Motor neuron (in vitro differentiated cells): ENCODE measurements at regions not wholly inside any gene's neighbourhood (a gene's known extent, or its start where the extent isn't known, plus 50 kb on each side); places are given as distances from the start of the nearest gene placed in this dataset.
A peak's percentile ranks its signal among the peaks of the same experiment; 100 is the strongest.

ENCODE experiments used
- ATAC-seq, 8 experiments: fragments of 200-7000 bp; cut with Tn5 transposase; replicated peaks in 6 of 8; 2 replicates each; pipeline ENCODE4 v1.8.0; 2021; ENCODE audit warnings: mild to moderate bottlenecking in 8 of 8, moderate library complexity in 8 of 8
- H3K27ac ChIP-seq, 2 donors: fragments of 250-450 bp; sonication (Bioruptor Pico); 2 replicates each; pipeline ENCODE4 v1.9.0; 2021; ENCODE audit warnings: antibody characterized with exemption in 2 of 2, mild to moderate bottlenecking in 2 of 2, moderate library complexity in 1 of 2
- H3K4me1 ChIP-seq, 2 donors: fragments of 250-450 bp; sonication (Bioruptor Pico); replicated peaks in 1 of 2; 2 replicates each; pipeline ENCODE4 v1.6.1; 2021; ENCODE audit warnings: antibody characterized with exemption in 2 of 2, mild to moderate bottlenecking in 2 of 2, moderate library complexity in 1 of 2
- H3K4me3 ChIP-seq, 5 donors: fragments of 250-450 bp; sonication (Bioruptor Pico); 2 replicates each; pipeline ENCODE4 v1.9.0; 2021; ENCODE audit warnings: antibody characterized with exemption in 5 of 5, mild to moderate bottlenecking in 5 of 5, moderate library complexity in 4 of 5
- WGBS, 10 experiments: fragments of 450-650 bp; shearing (Covaris generic); methylation state at CpG; one replicate each; pipeline ENCODE4 v1.0.0; 2022; 5-methylcytosine and 5-hydroxymethylcytosine counted together
- in situ Hi-C, 9 experiments: fragments of 400-800 bp; cut with MboI; loops; one replicate each; pipeline ENCODE4 v1.15.0; 2021; ENCODE audit warnings: low sequenced_read_pairs in 9 of 9, low pct_unique_long_range_greater_than_20kb in 2 of 9; ENCODE audit not compliant: unreplicated experiment in 9 of 9

- no peak overlapping the region for H3K27ac ChIP-seq
- WGBS, 10 experiments, result 38 to 100% (median 100%) methylated on average over 1 of the region's 1 CpG; no CpG with 5 or more reads in 7 of the 10 experiments
- in situ Hi-C loops, result no loop called here
These were observed 350.0 kb upstream of the GATB start for GRCh38 chr4:152110780-152111179.

DNA sequence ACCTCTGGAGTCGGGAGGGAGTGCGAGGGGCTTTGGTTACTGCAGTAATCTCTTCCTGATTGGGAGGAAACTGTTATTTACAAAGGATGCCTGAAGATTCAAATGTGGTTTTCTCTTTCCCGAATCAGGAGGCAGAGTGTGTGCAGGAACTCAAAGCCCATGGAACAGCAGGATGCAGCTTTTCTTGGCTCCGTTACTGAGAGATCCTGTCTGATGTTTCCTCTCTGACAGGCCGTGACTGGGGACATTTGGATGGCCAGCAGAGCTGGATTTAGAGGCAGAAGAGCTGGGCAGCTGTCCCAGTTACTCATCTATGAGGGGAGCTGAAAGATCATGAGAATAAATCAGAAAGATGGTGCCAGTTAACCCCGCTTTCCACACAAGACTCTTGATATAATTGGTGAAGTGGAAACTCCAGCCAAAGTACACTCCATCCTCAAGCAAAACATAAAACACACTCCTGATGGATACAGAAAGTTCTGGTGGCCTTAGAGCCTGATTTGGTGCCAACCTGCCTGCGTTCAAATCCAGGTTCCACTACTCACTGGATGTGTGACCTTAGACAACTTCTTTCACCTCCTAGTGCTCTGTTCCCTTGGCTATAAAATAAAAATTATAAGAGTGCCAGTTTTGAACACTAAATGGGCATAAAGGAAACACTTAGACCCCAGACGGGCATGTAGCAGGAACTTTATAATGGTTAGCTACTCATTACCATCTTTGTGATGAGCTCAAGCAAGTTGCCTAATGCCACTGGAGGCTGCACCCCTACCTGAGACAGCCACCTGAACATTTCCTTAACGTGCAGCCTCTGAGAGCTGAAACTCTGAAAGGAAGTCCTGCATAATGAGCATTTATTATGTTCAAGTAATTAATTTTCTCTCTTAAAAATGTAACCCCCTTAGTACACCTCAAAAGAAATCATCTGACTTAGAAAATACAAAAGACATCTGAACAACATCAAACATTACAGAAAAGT is 349.0 kb upstream of the GATB start:
- 42 to 100% (median 80%) methylated on average over 1 to 6 of the region's 9 CpGs for WGBS, 10 experiments
- no peak for ATAC-seq
- no peak overlapping the region for H3K4me3 ChIP-seq
- H3K27ac ChIP-seq, result no peak overlapping the region
- in situ Hi-C loops, result no loop called here
- peaks cover 40 to 68% of the 10 kb centered on the region in 2 donors for H3K4me1 ChIP-seq

More at GRCh38 chr4:152110780-152111179, 350.0 kb upstream of the GATB start:
- H3K4me1 ChIP-seq, result peaks cover 30 to 61% of the 10 kb centered on the region in 2 donors
- no peak overlapping the region for H3K4me3 ChIP-seq
- ATAC-seq, result no peak

- in situ Hi-C loops, result no loop called here
- Histone ChIP-seq H3K27ac (no peak overlapping the region), H3K4me1 (peaks cover 54 to 76% of the 10 kb centered on the region in 2 donors), H3K4me3 (no peak overlapping the region)
- ATAC-seq, result peak in 1 of 8 experiments; percentile 8
- 17 to 91% (median 80%) methylated on average over 1 to 6 of the region's 8 CpGs; no CpG with 5 or more reads in 1 of the 10 experiments for WGBS, 10 experiments
These were observed 347.1 kb upstream of the GATB start for GRCh38 chr4:152107736-152108500.

DNA sequence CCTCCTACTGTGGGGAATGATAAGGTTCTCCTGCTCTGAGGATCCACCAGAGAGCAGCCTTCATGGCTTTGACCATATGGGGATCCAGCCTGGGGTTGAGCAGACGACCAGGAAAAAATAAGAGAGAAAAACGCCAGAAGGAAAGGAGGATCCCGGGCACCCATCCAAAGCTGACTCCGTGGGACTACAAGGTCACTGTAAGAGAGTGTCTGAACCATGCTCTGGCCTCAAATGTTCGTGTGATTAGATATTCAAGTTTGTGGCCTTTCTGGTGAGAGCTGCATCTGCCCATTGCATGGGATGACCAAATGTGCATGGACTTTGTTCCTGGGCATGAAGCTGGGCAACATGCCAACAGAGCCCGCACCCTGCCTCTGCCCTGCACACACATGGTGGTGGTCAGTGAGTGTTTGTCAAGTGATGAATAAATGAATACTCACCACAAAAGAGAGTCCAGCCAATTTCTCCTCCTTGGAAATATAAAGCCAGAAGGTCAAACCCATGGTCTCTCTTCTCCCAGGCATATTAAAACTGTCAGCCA is 346.0 kb upstream of the GATB start:
- H3K4me3 ChIP-seq, result no peak overlapping the region
- 0 to 100% (median 92%) methylated on average over 2 to 6 of the region's 6 CpGs; no CpG with 5 or more reads in 2 of the 10 experiments for WGBS, 10 experiments
- peaks cover 63 to 80% of the 10 kb centered on the region in 2 donors for H3K4me1 ChIP-seq
- peak overlapping the region in 1 of 2 donors; percentile 32 for H3K27ac ChIP-seq
- in situ Hi-C loops, result no loop called here
- ATAC-seq, result peak in 3 of 8 experiments; percentile 20 to 67 (median 36)

DNA sequence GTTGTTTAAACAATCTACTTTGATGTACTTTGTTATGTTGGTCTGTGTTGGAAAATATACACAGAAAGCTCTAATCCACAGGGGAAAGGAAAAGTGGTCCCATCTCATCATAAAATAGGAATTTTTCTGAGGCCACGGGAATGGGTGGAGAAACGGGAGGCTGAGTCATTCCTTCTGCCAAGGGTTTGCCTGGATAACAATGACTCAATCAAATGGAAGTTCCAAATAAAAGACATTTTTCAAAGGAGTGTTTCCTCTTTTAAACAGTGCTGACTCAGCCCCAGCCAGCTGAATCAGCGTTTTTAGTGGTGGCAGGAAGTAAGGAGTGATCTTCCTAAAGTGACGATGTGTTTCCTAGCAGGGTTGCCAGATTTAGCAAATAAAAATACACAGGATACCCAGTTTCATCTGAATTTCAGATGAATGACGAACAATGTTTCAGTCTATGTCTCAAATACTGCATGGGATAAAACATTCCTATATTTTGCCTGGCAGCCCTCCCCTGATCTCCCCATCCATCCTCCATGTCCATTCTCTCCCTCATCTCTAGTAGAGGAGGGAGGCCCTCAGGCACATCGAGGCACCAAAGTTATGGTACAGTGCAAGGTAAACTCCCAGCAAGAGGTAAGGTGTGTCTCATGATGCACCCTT is 345.4 kb upstream of the GATB start:
- ATAC-seq, result peak in 7 of 8 experiments; percentile 14 to 81 (median 29)
- Histone ChIP-seq H3K27ac (peak overlapping the region in 1 of 2 donors; percentile 80), H3K4me3 (no peak overlapping the region), H3K4me1 (peaks cover 69 to 86% of the 10 kb centered on the region in 2 donors)
- 7 to 81% (median 62%) methylated on average over 1 to 6 of the region's 6 CpGs; no CpG with 5 or more reads in 2 of the 10 experiments for WGBS, 10 experiments
- in situ Hi-C loops, result no loop called here

GRCh38 chr4:152104901-152105357 is 344.1 kb upstream of the GATB start:
- 0 to 68% (median 23%) methylated on average over 1 to 6 of the region's 9 CpGs; no CpG with 5 or more reads in 3 of the 10 experiments for WGBS, 10 experiments

DNA sequence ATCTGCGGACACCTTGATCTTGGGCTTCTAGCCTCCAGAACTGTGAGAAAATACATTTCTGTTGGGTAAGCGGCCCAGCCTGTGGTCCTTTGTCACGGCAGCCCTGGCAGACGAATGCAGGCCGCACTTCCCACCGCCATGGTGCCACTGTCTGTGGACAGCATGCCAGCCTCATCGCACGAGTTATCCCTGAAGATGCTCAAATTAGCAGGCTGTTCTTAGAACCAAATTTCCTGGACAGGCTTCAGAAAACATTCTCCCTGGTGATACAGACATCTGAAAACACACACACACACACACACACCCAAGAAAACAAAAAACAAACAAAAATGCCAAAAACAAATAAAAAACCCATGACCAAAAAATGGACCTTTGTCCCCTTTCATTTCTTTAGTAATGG is 343.5 kb upstream of the GATB start:
- H3K4me3 ChIP-seq, result no peak overlapping the region
- H3K27ac ChIP-seq, result peak overlapping the region; percentile 33 to 80
- peaks cover 77 to 92% of the 10 kb centered on the region in 2 donors for H3K4me1 ChIP-seq
- WGBS, 10 experiments, result 50 to 100% (median 93%) methylated on average over 1 to 5 of the region's 8 CpGs; no CpG with 5 or more reads in 3 of the 10 experiments
- ATAC-seq, result no peak
- in situ Hi-C loops, result no loop called here

More at GRCh38 chr4:152104901-152105357, 344.1 kb upstream of the GATB start:
- peak in 5 of 8 experiments; percentile 78 to 89 (median 86) for ATAC-seq
- Histone ChIP-seq H3K4me1 (peaks cover 71 to 92% of the 10 kb centered on the region in 2 donors), H3K27ac (peak overlapping the region; percentile 33 to 80), H3K4me3 (no peak overlapping the region)
- in situ Hi-C loops, result no loop called here

DNA sequence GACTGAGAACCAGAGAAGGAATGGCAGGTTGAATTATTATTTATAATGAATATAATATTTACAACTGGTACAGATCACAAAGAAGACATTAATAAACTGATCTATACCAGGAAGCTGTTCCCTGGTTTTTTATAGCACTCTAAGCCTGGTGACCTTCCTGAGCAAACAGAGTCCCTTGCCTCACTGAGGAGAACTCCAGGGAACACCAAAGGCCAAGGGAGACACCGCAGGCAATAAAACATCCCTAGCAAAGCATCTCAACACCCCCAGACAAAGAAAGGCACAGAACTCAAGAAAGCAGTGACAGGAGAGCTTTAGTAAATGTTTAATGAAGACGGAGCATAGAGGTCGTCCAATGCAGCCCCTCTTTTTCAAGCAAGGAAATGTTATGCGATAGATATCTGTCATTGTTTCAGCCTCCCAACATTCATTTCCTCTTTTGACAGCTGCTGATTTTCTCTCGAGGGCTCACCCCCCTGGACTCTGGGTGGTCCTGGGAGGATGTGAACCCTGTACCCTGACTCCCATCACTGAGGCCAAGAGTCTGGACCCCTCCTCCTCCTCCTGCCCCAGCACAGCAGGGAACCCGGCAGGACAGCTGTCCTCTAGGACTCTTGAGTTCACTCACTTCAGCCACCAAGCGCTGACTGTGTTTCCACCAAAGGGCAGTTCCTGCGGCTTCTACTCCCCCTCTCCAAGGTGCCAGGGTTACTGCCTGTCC is 342.5 kb upstream of the GATB start:
- ATAC-seq, result peak in 4 of 8 experiments; percentile 11 to 54 (median 30)
- Histone ChIP-seq H3K4me1 (peaks cover 77 to 90% of the 10 kb centered on the region in 2 donors), H3K4me3 (no peak overlapping the region), H3K27ac (peak overlapping the region; percentile 33 to 80)
- in situ Hi-C loops, result no loop called here
- 0 to 100% (median 20%) methylated on average over 1 to 8 of the region's 8 CpGs; no CpG with 5 or more reads in 1 of the 10 experiments for WGBS, 10 experiments

GRCh38 chr4:152102436-152103000 is 341.7 kb upstream of the GATB start:
- WGBS, 10 experiments, result 20 to 100% (median 70%) methylated on average over 1 to 5 of the region's 5 CpGs; no CpG with 5 or more reads in 5 of the 10 experiments
- in situ Hi-C loops, result no loop called here
- Histone ChIP-seq H3K4me1 (peaks cover 71 to 82% of the 10 kb centered on the region in 2 donors), H3K27ac (peak overlapping the region; percentile 54 to 80), H3K4me3 (no peak overlapping the region)
- peak in 5 of 8 experiments; percentile 20 to 52 (median 35) for ATAC-seq

DNA sequence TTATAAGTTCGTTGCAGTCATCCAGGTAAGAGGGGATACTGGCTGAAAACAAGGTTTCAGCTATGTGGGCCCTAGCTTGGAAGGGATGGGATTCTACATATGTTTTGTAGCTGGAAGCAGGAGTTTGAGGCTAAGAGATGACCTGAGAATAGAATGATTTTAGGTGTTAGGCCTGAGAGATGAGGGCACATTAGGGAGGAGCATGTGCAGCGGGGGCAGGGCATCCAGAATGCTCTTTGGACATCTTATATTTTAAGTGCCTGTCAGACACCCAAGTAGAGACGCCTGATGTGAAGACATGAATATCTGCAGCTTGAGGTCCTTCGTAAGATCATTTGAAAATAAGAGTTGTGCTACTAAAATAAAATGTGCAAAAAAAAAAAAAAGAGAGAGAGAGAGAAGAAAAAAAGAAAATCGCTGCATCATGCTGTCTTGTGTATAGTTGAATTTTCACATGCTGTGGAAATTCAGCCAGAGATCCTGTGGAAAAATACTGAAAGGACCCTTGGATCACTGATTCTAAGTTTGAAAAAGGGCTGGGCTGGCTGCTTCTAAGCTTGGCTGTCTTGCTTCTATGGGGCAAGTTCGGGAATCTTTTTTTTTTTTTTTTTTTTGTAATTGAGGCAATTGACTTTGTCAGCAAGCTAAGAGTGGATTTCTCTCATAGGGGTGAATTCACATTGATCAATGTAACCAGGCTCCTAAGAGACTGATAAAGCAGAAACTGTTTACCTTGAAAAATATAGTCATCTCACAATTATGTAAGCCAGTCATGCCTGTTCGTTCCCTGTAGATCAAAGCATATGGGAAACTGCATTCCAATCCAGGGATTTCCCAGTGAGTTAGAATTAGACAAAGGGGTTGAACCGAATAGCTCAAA is 341.0 kb upstream of the GATB start:
- Histone ChIP-seq H3K27ac (peak overlapping the region; percentile 54 to 80), H3K4me3 (no peak overlapping the region), H3K4me1 (peaks cover 63 to 75% of the 10 kb centered on the region in 2 donors)
- ATAC-seq, result peak in 3 of 8 experiments; percentile 16 to 37 (median 17)
- in situ Hi-C loops, result no loop called here
- 25 to 88% (median 75%) methylated on average over 2 to 8 of the region's 8 CpGs for WGBS, 10 experiments
